GM13977 (cell line): ENCODE measurements at regions not wholly inside any gene's neighbourhood (a gene's known extent, or its start where the extent isn't known, plus 50 kb on each side); places are given as distances from the start of the nearest gene placed in this dataset.

Source experiments
- DNase-seq: peaks from one replicate; pipeline ENCODE4 v3.0.0; 2012; ENCODE audit warnings: low spot score
- CTCF ChIP-seq: IDR thresholded peaks from 2 replicates; pipeline ENCODE4 v1.5.1; 2012; ENCODE audit warnings: mild to moderate bottlenecking, control low read depth; ENCODE audit not compliant: insufficient read depth; ENCODE audit errors: extremely low read depth, missing control alignments
- in situ Hi-C: fragments of 300-500 bp; cut with MboI; formaldehyde crosslinking; loops from one replicate; pipeline ENCODE4 v1.12.0; 2022; ENCODE audit warnings: low sequenced_read_pairs, low pct_unique_long_range_greater_than_20kb, mixed read lengths, inconsistent platforms; ENCODE audit not compliant: unreplicated experiment

GRCh38 chr18:53790786-53791185 lies 433.7 kb downstream of the MBD2 start:
- in situ Hi-C loops: no loop called here
- no peak for DNase-seq
- no peak for TF ChIP-seq CTCF

- in situ Hi-C loops: no loop called here
These were observed 434.9 kb downstream of the MBD2 start for GRCh38 chr18:53789376-53790247.

GRCh38 chr18:53785811-53786210 lies 438.7 kb downstream of the MBD2 start:
- TF ChIP-seq CTCF: no peak
- no peak for DNase-seq
- in situ Hi-C loops: no loop called here

More at GRCh38 chr18:53789376-53790247, 434.9 kb downstream of the MBD2 start:
- DNase-seq: no peak
- TF ChIP-seq CTCF: no peak

GRCh38 chr18:53784253-53784652 lies 440.2 kb downstream of the MBD2 start:
- TF ChIP-seq CTCF: no peak
- DNase-seq: no peak
- in situ Hi-C loops: no loop called here

GRCh38 chr18:53780666-53781065 lies 443.8 kb downstream of the MBD2 start:
- in situ Hi-C loops: no loop called here
- TF ChIP-seq CTCF: no peak

GRCh38 chr18:53772293-53772692 lies 452.2 kb downstream of the MBD2 start:
- in situ Hi-C loops: no loop called here
- DNase-seq: no peak
- TF ChIP-seq CTCF: no peak

More at GRCh38 chr18:53780666-53781065, 443.8 kb downstream of the MBD2 start:
- no peak for DNase-seq
